ENCODE measurements at regions not wholly inside any gene's neighbourhood (a gene's known extent, or its start where the extent isn't known, plus 50 kb on each side); places are given as distances from the start of the nearest gene placed in this dataset.
A peak's percentile ranks its signal among the peaks of the same experiment; 100 is the strongest.

GRCh38 chr3:69441732-69442131 lies 55.8 kb upstream of the FRMD4B start:
- H3K4me3 ChIP-seq (ENCODE audit: low read depth, low read length): no peak overlapping the region
- no peak for TF ChIP-seq CTCF (IDR thresholded peaks at IDR 0.05; ENCODE audit: low read depth, low read length)

GRCh38 chr3:69441040-69441439 lies 55.2 kb upstream of the FRMD4B start:
- H3K4me3 ChIP-seq (ENCODE audit: low read depth, low read length): no peak overlapping the region
- TF ChIP-seq CTCF (IDR thresholded peaks at IDR 0.05; ENCODE audit: low read depth, low read length): no peak

- TF ChIP-seq CTCF (IDR thresholded peaks at IDR 0.05; ENCODE audit: low read depth, low read length): 0 out of 2 replicates have a peak, but pooled peaks have one; percentile 35
Observed at GRCh38 chr3:69439643-69440270, 53.9 kb upstream of the FRMD4B start.

GRCh38 chr3:69438476-69438875 lies 52.6 kb upstream of the FRMD4B start:
- TF ChIP-seq CTCF (IDR thresholded peaks at IDR 0.05; ENCODE audit: low read depth, low read length): no peak
- no peak overlapping the region for H3K4me3 ChIP-seq (ENCODE audit: low read depth, low read length)

More at GRCh38 chr3:69439643-69440270, 53.9 kb upstream of the FRMD4B start:
- no peak overlapping the region for H3K4me3 ChIP-seq (ENCODE audit: low read depth, low read length)

GRCh38 chr3:69435274-69436265 lies 49.7 kb upstream of the FRMD4B start:
- H3K4me3 ChIP-seq (ENCODE audit: low read depth, low read length): no peak overlapping the region
- no peak for TF ChIP-seq CTCF (IDR thresholded peaks at IDR 0.05; ENCODE audit: low read depth, low read length)

Measured in WI38 (cell line).